NCI-H187 treated with DMSO at 0.1 percent for 48 hours (cell line): ENCODE measurements at regions not wholly inside any gene's neighbourhood (a gene's known extent, or its start where the extent isn't known, plus 50 kb on each side); places are given as distances from the start of the nearest gene placed in this dataset.

Experiments used
- DNase-seq: peaks from one replicate; lab custom pipeline; 2025; lab: John Stamatoyannopoulos, UW

GRCh38 chr3:25000971-25001591 lies 427.0 kb upstream of the RARB start:
- no peak for DNase-seq

GRCh38 chr3:25002052-25002451 lies 426.0 kb upstream of the RARB start:
- DNase-seq: no peak

- no peak for DNase-seq
Observed at GRCh38 chr3:25007974-25008658, 419.9 kb upstream of the RARB start.

- no peak for DNase-seq
Observed at GRCh38 chr3:25009665-25010064, 418.4 kb upstream of the RARB start.

- no peak for DNase-seq
Observed at GRCh38 chr3:25015599-25015998, 412.5 kb upstream of the RARB start.

- DNase-seq: no peak
Observed at GRCh38 chr3:25018909-25019308, 409.2 kb upstream of the RARB start.

DNA sequence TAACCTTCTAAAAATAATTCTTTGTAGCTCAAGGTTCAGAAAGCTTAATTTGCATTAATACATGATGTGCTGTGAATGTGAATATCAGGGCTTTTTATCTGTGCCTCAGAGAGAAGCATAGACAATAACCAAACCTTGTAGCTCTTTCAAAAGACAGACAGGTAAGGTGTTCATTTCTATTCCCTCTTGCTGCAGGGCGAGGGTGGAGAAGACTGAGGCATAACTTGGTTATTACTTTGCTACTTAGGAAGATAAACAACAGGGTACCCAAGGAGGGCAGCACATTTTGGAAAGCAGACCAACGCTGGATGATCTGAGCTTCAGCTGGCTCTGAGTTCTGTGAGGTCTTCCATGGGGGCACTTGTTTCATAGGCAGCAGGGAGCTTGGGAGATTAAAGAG lies 408.6 kb upstream of the RARB start:
- DNase-seq: no peak

GRCh38 chr3:25021816-25022215 lies 406.2 kb upstream of the RARB start:
- DNase-seq: no peak

DNA sequence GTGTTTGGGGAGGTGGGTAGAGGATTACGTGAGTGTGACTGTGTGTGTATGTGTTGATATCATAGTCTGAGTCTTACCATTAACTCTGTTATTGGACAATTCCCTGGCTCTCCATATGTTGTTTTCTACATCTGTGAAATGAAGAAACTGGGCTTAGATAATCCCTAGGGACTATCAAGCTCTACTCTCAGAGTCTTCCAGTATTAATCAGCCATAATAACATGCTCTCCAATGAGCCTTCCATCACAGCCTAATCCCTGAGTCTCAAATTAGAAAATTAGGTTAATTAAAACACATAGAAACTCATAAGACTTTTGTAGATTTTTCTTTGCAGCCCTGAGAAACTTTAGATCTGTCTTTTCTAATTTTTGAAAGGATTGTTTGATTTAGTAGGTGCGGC lies 404.2 kb upstream of the RARB start:
- DNase-seq: no peak

- DNase-seq: no peak
Observed at GRCh38 chr3:25025236-25025635, 402.8 kb upstream of the RARB start.

- peak; percentile 46 for DNase-seq
Observed at GRCh38 chr3:25027650-25028049, 400.4 kb upstream of the RARB start.

GRCh38 chr3:25029820-25030219 lies 398.2 kb upstream of the RARB start:
- DNase-seq: no peak

DNA sequence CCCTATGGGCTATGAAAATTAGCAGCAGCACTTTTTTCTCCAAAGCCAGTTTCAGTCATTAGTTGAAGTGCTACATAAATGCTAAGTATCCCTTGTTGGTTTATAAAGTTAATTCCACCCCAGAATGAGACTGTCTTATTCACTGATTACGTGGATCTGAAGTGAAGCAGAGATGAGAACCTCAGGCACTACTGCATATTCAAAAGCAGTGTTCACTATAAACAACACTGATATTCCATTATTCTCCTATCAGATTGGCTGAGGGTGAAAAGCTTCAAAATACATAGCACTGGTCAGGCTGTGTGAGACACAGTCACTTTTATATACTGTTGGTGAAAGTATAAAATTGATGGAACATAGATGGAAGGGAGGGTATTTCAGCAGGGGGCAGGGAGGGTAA lies 395.7 kb upstream of the RARB start:
- no peak for DNase-seq

- DNase-seq: no peak
Observed at GRCh38 chr3:25033407-25034029, 394.5 kb upstream of the RARB start.

- DNase-seq: no peak
Observed at GRCh38 chr3:25035526-25035925, 392.5 kb upstream of the RARB start.

- no peak for DNase-seq
Observed at GRCh38 chr3:25036633-25037032, 391.4 kb upstream of the RARB start.

- no peak for DNase-seq
Observed at GRCh38 chr3:25037049-25037547, 391.0 kb upstream of the RARB start.

- DNase-seq: no peak
Observed at GRCh38 chr3:25038271-25038670, 389.8 kb upstream of the RARB start.

GRCh38 chr3:25038922-25039321 lies 389.1 kb upstream of the RARB start:
- no peak for DNase-seq

- no peak for DNase-seq
Observed at GRCh38 chr3:25040748-25041147, 387.3 kb upstream of the RARB start.

DNA sequence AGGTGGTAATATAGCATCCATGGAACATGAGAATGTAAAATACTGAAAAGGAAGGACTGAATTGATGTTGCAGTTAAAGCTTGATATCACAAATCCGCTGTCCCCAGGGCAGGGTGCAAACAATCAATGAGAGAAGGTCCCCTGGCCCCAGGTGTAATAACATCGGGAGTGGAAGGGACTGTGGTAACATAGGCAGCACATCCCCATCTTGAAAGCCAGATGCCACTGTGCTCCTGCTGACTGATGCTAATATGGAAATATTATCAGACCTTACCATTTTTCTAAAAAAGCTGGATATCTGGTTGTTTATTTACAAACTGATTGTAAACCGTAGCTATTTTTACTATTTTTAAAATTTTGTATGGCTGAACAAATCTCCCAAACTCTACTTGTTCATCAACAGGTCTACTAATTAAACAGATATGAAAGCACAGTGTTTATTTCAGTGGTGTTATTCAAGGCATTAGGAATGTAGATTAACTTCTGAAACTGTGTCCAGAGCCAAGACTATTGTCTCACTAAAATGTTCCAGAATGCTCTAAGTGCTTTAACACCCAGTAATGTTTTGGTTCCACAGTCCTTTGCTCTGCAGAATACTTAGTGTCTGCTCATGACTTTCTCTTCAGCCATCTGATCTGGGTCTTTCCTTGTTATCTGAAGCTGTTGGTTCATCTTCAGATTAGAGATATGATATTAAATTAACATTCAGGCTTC lies 386.0 kb upstream of the RARB start:
- no peak for DNase-seq

GRCh38 chr3:25043177-25043576 lies 384.9 kb upstream of the RARB start:
- DNase-seq: no peak

GRCh38 chr3:25043749-25044148 lies 384.3 kb upstream of the RARB start:
- DNase-seq: no peak
